ENCODE measurements at regions not wholly inside any gene's neighbourhood (a gene's known extent, or its start where the extent isn't known, plus 50 kb on each side); places are given as distances from the start of the nearest gene placed in this dataset.

DNA sequence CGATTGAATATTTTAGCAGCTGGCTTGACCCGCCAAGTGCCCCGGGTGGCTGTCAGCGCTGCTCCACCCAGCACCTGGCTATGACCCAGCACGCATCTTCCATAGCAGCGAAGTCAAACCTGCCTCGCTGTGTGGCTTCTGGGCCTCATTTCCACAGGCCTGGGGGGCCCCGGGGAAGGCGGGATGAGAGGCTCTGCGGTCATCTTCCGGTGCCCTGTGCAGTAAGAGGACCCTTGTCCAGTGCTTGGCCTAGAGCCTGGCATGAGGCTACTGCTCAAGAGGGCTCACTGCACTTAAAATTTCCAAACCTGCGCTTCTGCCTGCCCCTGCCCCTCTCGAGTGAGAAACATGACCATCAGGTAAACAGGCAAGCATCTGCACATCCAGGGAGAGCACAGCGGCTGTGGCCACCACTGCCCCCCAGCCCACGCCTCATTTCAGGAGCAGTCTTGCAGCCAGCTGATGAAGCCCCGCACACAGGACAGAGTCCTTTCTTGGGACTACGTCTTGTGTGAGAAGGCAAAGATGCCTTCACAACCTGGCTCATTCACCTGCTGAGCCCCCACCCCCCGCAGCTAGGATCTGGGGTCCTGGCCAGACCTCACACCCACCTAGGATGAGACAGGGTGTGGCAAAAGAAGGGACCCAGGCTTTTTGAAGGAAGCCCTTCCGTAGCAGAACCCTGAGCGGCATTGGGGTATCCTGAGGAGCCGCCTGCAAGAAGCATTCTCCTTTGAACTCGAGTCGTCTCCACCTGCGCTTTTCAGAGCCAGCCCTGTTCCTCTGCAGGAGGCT, 69.5 kb upstream of the UNC5A start:
- TF ChIP-seq, protein P1, sequence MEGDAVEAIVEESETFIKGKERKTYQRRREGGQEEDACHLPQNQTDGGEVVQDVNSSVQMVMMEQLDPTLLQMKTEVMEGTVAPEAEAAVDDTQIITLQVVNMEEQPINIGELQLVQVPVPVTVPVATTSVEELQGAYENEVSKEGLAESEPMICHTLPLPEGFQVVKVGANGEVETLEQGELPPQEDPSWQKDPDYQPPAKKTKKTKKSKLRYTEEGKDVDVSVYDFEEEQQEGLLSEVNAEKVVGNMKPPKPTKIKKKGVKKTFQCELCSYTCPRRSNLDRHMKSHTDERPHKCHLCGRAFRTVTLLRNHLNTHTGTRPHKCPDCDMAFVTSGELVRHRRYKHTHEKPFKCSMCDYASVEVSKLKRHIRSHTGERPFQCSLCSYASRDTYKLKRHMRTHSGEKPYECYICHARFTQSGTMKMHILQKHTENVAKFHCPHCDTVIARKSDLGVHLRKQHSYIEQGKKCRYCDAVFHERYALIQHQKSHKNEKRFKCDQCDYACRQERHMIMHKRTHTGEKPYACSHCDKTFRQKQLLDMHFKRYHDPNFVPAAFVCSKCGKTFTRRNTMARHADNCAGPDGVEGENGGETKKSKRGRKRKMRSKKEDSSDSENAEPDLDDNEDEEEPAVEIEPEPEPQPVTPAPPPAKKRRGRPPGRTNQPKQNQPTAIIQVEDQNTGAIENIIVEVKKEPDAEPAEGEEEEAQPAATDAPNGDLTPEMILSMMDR (IDR thresholded peaks at IDR 0.05 in 2 of 3, conservative IDR thresholded peaks at IDR 0.05 in 1 of 3; ENCODE audit: borderline replicate concordance in 1 of 3, insufficient read depth in 1 of 3, low read depth in 2 of 3, low read length in 2 of 3) = no peak
- TF ChIP-seq POLR2A (IDR thresholded peaks at IDR 0.05; ENCODE audit: borderline replicate concordance, extremely low read depth, insufficient read depth, insufficient read length) = no peak
- no peak for TF ChIP-seq POLR2AphosphoS5 (IDR thresholded peaks at IDR 0.05; ENCODE audit: low read depth, low read length)
- TF ChIP-seq SP1 (IDR thresholded peaks at IDR 0.05; ENCODE audit: low read depth) = no peak
- TF ChIP-seq, protein P2, sequence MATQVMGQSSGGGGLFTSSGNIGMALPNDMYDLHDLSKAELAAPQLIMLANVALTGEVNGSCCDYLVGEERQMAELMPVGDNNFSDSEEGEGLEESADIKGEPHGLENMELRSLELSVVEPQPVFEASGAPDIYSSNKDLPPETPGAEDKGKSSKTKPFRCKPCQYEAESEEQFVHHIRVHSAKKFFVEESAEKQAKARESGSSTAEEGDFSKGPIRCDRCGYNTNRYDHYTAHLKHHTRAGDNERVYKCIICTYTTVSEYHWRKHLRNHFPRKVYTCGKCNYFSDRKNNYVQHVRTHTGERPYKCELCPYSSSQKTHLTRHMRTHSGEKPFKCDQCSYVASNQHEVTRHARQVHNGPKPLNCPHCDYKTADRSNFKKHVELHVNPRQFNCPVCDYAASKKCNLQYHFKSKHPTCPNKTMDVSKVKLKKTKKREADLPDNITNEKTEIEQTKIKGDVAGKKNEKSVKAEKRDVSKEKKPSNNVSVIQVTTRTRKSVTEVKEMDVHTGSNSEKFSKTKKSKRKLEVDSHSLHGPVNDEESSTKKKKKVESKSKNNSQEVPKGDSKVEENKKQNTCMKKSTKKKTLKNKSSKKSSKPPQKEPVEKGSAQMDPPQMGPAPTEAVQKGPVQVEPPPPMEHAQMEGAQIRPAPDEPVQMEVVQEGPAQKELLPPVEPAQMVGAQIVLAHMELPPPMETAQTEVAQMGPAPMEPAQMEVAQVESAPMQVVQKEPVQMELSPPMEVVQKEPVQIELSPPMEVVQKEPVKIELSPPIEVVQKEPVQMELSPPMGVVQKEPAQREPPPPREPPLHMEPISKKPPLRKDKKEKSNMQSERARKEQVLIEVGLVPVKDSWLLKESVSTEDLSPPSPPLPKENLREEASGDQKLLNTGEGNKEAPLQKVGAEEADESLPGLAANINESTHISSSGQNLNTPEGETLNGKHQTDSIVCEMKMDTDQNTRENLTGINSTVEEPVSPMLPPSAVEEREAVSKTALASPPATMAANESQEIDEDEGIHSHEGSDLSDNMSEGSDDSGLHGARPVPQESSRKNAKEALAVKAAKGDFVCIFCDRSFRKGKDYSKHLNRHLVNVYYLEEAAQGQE (IDR thresholded peaks at IDR 0.05; ENCODE audit: low read depth) = no peak
- TF ChIP-seq, protein P3, sequence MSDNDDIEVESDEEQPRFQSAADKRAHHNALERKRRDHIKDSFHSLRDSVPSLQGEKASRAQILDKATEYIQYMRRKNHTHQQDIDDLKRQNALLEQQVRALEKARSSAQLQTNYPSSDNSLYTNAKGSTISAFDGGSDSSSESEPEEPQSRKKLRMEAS (IDR thresholded peaks at IDR 0.05) = no peak
- TF ChIP-seq ELF1 (IDR thresholded peaks at IDR 0.05; ENCODE audit: borderline replicate concordance, low read depth) = no peak
- no peak for TF ChIP-seq YY1 (IDR thresholded peaks at IDR 0.05; ENCODE audit: extremely low read depth, insufficient replicate concordance, low read depth, low read length)
- TF ChIP-seq JUND (IDR thresholded peaks at IDR 0.05) = no peak
- TF ChIP-seq SRF (IDR thresholded peaks at IDR 0.05; ENCODE audit: low read depth) = no peak

Data from HCT116 (cell line).